Prostate gland (tissue), 2 donors: ENCODE measurements at regions not wholly inside any gene's neighbourhood (a gene's known extent, or its start where the extent isn't known, plus 50 kb on each side); places are given as distances from the start of the nearest gene placed in this dataset.

Experiments used
- DNase-seq: peaks from one replicate; pipeline ENCODE4 v3.0.0-alpha.2; 2019; ENCODE audit warnings: low spot score
- H3K27ac ChIP-seq, 2 donors: fragments of 200-600 bp; sonication (generic); 2 replicates each; pipeline ENCODE4 v1.5.1; 2017 to 2019
- H3K27me3 ChIP-seq: fragments of 200-600 bp; sonication (generic); replicated peaks from 2 replicates; pipeline ENCODE4 v1.5.1; 2019; ENCODE audit not compliant: insufficient read depth
- H3K36me3 ChIP-seq, 2 donors: fragments of 200-600 bp; sonication (generic); 1 replicate in 1 of 2; 2 replicates in 1 of 2; pipeline versions ENCODE4 v1.5.1 to v1.8.1; 2017 to 2019
- H3K4me1 ChIP-seq: fragments of 200-600 bp; sonication (generic); replicated peaks from 2 replicates; pipeline ENCODE4 v1.5.1; 2019
- H3K4me3 ChIP-seq, 2 donors: fragments of 200-600 bp; sonication (generic); 2 replicates each; pipeline ENCODE4 v1.5.1; 2017 to 2019
- H3K9me3 ChIP-seq: fragments of 200-600 bp; sonication (generic); 2 replicates; pipeline ENCODE4 v1.5.1; 2017
- CTCF ChIP-seq, 4 experiments: fragments of 200-600 bp in 2 of 4; fragments of 450-650 bp in 2 of 4; sonication (generic) in 2 of 4; IDR thresholded peaks; 1 replicate in 3 of 4; 2 replicates in 1 of 4; pipeline ENCODE4 v1.5.1; 2016 to 2019; ENCODE audit warnings: antibody characterized with exemption in 4 of 4, mild to moderate bottlenecking in 2 of 4, moderate library complexity in 2 of 4
- POLR2A ChIP-seq: fragments of 450-650 bp; IDR thresholded peaks from one replicate; pipeline ENCODE4 v1.6.1; 2016; ENCODE audit warnings: antibody characterized with exemption, mild to moderate bottlenecking
- POLR2AphosphoS5 ChIP-seq: sonication (generic); formaldehyde crosslinking; IDR thresholded peaks from one replicate; pipeline ENCODE4 v1.6.1; 2017; ENCODE audit warnings: antibody characterized with exemption
- WGBS: methylation state at CpG from one replicate; pipeline ENCODE4 v1.1.5; 2018; 5-methylcytosine and 5-hydroxymethylcytosine counted together
- intact Hi-C: fragments of 100-400 bp; cut with DNase I; formaldehyde crosslinking; loops from one replicate; pipeline ENCODE4 v1.14.2; 2022

DNA sequence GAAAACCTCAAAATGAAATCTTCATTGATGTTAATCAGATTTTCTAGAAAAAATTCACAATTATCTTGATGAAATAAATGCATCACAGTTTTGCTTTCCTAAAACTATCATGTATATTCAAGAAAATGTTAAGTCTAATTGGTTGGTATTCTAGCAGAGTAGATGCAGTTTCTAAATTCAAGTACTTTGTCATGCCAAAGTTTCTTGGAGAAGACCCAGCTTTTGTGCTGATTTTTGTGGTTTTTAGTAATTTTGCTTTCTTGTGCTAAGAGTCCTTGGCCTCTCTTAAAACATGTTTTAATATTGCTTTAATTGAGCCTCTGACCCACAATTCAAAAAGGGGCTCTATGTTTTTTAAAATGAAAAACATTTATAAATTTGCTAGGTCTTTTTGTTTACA is 924.8 kb upstream of the PTPRD start:
- no peak for DNase-seq
- no peaks in the 10 kb centered on the region for H3K27me3 ChIP-seq
- no peaks in the 10 kb centered on the region for H3K4me1 ChIP-seq
- no peak overlapping the region for H3K27ac ChIP-seq
- no peak overlapping the region for H3K4me3 ChIP-seq
- H3K9me3 ChIP-seq = no peaks in the 10 kb centered on the region
- H3K36me3 ChIP-seq = no peaks in the 10 kb centered on the region
- TF ChIP-seq POLR2A (no peak), POLR2AphosphoS5 (no peak), CTCF (IDR thresholded peaks at IDR 0.05) (no peak)
- intact Hi-C loops = no loop called here

DNA sequence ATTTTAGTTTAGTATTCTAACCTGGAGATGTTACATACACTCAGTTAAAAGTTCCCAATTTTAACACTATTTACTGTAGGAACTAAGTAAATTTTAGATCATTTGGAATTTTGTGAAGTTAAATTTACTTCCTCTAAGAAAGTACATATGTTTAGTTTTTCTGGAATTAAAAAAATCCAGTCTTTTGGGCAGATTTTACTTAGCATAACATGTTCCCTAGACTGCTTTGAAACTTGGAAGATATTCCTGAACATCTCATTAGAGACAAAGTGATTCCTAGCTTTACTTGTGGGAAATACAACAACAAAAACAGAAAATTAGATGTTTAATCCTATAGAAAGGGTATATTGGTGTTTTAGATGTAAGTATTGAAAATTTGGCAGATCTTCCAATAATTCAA is 930.0 kb upstream of the PTPRD start:
- no peaks in the 10 kb centered on the region for H3K27me3 ChIP-seq
- H3K36me3 ChIP-seq = no peaks in the 10 kb centered on the region
- intact Hi-C loops = no loop called here
- no peaks in the 10 kb centered on the region for H3K4me1 ChIP-seq
- no peak for DNase-seq
- H3K27ac ChIP-seq = no peak overlapping the region
- H3K4me3 ChIP-seq = no peak overlapping the region
- no peaks in the 10 kb centered on the region for H3K9me3 ChIP-seq
- TF ChIP-seq POLR2A = no peak
- TF ChIP-seq POLR2AphosphoS5 = no peak

DNA sequence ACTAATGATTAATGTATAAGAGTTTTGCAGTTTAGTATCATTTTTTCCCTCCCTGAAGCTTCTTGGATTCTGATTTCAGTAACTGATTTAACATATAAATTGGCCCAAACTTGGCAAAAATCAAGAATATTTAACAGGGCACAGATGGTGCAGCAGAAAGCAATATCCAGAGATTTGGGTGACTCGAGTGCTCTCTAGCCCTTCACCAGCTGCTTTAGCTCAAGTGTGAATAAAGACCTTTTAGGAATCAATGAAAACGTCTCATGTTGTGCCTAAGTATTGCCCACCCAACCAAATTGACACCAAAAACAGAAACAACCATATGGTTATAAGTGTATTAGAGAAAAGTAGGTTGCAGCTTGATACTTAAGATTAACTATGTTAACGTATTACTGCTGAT is 933.4 kb upstream of the PTPRD start:
- Histone ChIP-seq H3K4me1 (no peaks in the 10 kb centered on the region), H3K36me3 (no peaks in the 10 kb centered on the region), H3K27me3 (no peaks in the 10 kb centered on the region), H3K9me3 (no peaks in the 10 kb centered on the region), H3K4me3 (no peak overlapping the region), H3K27ac (no peak overlapping the region)
- no peak for TF ChIP-seq POLR2AphosphoS5
- TF ChIP-seq POLR2A = no peak
- no peak for TF ChIP-seq CTCF (IDR thresholded peaks at IDR 0.05)
- intact Hi-C loops = no loop called here
- DNase-seq = no peak
- 61% methylated on average over 3 of the region's 3 CpGs for WGBS

GRCh38 chr9:11549311-11549794 is 936.6 kb upstream of the PTPRD start:
- 94% methylated on average over 7 of the region's 7 CpGs for WGBS
- intact Hi-C loops = no loop called here
- no peak for DNase-seq
- TF ChIP-seq POLR2AphosphoS5 (no peak), POLR2A (no peak)
- no peak overlapping the region for H3K4me3 ChIP-seq
- H3K36me3 ChIP-seq = no peaks in the 10 kb centered on the region
- no peaks in the 10 kb centered on the region for H3K9me3 ChIP-seq
- no peak overlapping the region for H3K27ac ChIP-seq
- no peaks in the 10 kb centered on the region for H3K27me3 ChIP-seq
- no peaks in the 10 kb centered on the region for H3K4me1 ChIP-seq

DNA sequence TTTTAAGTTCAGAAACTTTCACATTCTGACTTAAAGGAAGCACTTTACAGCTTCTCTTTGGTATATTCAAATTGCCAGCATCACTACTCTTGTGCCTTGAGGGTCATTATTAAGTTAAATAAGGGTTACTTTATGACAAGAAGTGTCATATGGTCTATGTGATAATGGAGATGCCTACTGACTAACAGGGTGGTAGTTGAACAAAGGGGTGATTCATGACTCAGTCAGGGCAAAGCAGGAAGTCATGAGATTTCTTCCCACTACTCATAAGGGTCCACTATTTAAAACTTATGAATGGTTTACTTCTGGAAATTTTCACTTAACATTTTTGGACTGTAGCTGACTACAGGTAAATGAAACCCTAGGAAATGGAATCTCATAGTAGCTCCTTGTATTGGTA is 938.3 kb upstream of the PTPRD start:
- Histone ChIP-seq H3K36me3 (no peaks in the 10 kb centered on the region), H3K4me3 (no peak overlapping the region), H3K4me1 (no peaks in the 10 kb centered on the region), H3K27ac (no peak overlapping the region), H3K9me3 (no peaks in the 10 kb centered on the region), H3K27me3 (no peaks in the 10 kb centered on the region)
- intact Hi-C loops = no loop called here
- no peak for DNase-seq
- TF ChIP-seq POLR2A = no peak
- no peak for TF ChIP-seq CTCF (IDR thresholded peaks at IDR 0.05)
- TF ChIP-seq POLR2AphosphoS5 = no peak

DNA sequence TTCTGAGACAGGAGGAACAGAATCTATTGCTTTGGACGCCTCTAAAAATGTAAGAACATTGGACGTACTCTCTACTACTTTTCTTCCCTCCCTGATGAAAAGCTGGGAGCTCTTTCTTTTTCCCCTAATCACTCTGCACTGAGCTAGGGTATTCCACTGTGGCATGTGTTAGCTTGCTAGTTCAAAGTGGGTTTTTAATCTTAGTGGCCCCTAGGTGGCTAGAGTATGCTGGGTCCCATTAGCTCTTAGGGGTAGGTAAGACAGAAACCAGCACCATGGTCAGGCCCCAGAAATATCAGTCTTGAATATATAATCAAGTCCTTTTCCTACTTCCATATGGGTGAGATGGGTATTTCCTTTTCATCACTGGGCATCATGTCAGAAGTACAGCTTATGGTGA is 945.2 kb upstream of the PTPRD start:
- no peaks in the 10 kb centered on the region for H3K36me3 ChIP-seq
- H3K27ac ChIP-seq = no peak overlapping the region
- no peaks in the 10 kb centered on the region for H3K9me3 ChIP-seq
- no peak for DNase-seq
- intact Hi-C loops = no loop called here
- H3K4me3 ChIP-seq = no peak overlapping the region
- WGBS = 91% methylated on average over 2 of the region's 2 CpGs
- H3K27me3 ChIP-seq = no peaks in the 10 kb centered on the region
- TF ChIP-seq CTCF (IDR thresholded peaks at IDR 0.05) = no peak
- no peak for TF ChIP-seq POLR2A
- TF ChIP-seq POLR2AphosphoS5 = no peak
- H3K4me1 ChIP-seq = no peaks in the 10 kb centered on the region
